Activated T-cell treated with anti-CD3 and anti-CD28 coated beads, Interleukin-2, amount 50 U/mL, for 72 hours (primary cell): ENCODE measurements at regions not wholly inside any gene's neighbourhood (a gene's known extent, or its start where the extent isn't known, plus 50 kb on each side); places are given as distances from the start of the nearest gene placed in this dataset.

Experiments used
- ATAC-seq, 2 donors: fragments of 150-1000 bp; cut with Tn5 transposase; replicated peaks in 1 of 2; 2 replicates each; pipeline ENCODE4 v1.10.0; 2021; ENCODE audit warnings: moderate library complexity in 2 of 2, mild to moderate bottlenecking in 1 of 2
- DNase-seq, 2 donors: peaks; one replicate each; pipeline ENCODE4 v3.0.0; 2021 to 2022; ENCODE audit warnings: mixed read lengths in 1 of 2
- H3K27ac Mint-ChIP-seq: one replicate; pipeline ENCODE4 v1.8.0; 2022; ENCODE audit warnings: mild to moderate bottlenecking, moderate library complexity, mixed read lengths
- H3K27me3 Mint-ChIP-seq: one replicate; pipeline ENCODE4 v1.8.0; 2022; ENCODE audit warnings: low read depth, mixed read lengths
- H3K36me3 Mint-ChIP-seq, 2 donors: one replicate each; pipeline ENCODE4 v1.8.0; 2022; ENCODE audit warnings: mixed read lengths in 2 of 2, mild to moderate bottlenecking in 1 of 2; ENCODE audit not compliant: insufficient read depth in 2 of 2
- H3K4me1 Mint-ChIP-seq: one replicate; pipeline ENCODE4 v1.8.0; 2022; ENCODE audit warnings: low read depth, mixed read lengths
- H3K4me3 Mint-ChIP-seq, 2 donors: one replicate each; pipeline ENCODE4 v1.8.0; 2022; ENCODE audit warnings: mild to moderate bottlenecking in 2 of 2, mixed read lengths in 2 of 2, moderate library complexity in 2 of 2
- H3K9me3 Mint-ChIP-seq, 2 donors: one replicate each; pipeline ENCODE4 v1.8.0; 2022; ENCODE audit warnings: mixed read lengths in 2 of 2

- Mint-ChIP-seq H3K9me3 (peaks cover 4 to 5% of the 10 kb centered on the region in 2 donors), H3K4me3 (no peak overlapping the region), H3K4me1 (no peaks in the 10 kb centered on the region), H3K36me3 (peaks cover 0 to 3% of the 10 kb centered on the region in 2 donors), H3K27ac (no peak overlapping the region), H3K27me3 (peaks cover 43% of the 10 kb centered on the region)
- ATAC-seq = no peak
- DNase-seq = no peak
Measured at GRCh38 chr3:170714122-170714521, 128.2 kb upstream of the SLC7A14 start.

- H3K27ac Mint-ChIP-seq = no peak overlapping the region
- no peak for DNase-seq
- H3K27me3 Mint-ChIP-seq = peaks cover 41% of the 10 kb centered on the region
- H3K4me3 Mint-ChIP-seq = no peak overlapping the region
- H3K4me1 Mint-ChIP-seq = no peaks in the 10 kb centered on the region
- peaks cover 0 to 3% of the 10 kb centered on the region in 2 donors for H3K36me3 Mint-ChIP-seq
- peaks cover 2 to 6% of the 10 kb centered on the region in 2 donors for H3K9me3 Mint-ChIP-seq
- no peak for ATAC-seq
Measured at GRCh38 chr3:170713653-170714052, 127.8 kb upstream of the SLC7A14 start.

- H3K9me3 Mint-ChIP-seq = peaks cover 0 to 5% of the 10 kb centered on the region in 2 donors
- no peak overlapping the region for H3K4me3 Mint-ChIP-seq
- peaks cover 0 to 2% of the 10 kb centered on the region in 2 donors for H3K36me3 Mint-ChIP-seq
- no peak overlapping the region for H3K27ac Mint-ChIP-seq
- H3K27me3 Mint-ChIP-seq = peaks cover 40% of the 10 kb centered on the region
- DNase-seq (no peak), ATAC-seq (no peak)
- H3K4me1 Mint-ChIP-seq = no peaks in the 10 kb centered on the region
Measured at GRCh38 chr3:170712798-170713197, 126.9 kb upstream of the SLC7A14 start.

DNA sequence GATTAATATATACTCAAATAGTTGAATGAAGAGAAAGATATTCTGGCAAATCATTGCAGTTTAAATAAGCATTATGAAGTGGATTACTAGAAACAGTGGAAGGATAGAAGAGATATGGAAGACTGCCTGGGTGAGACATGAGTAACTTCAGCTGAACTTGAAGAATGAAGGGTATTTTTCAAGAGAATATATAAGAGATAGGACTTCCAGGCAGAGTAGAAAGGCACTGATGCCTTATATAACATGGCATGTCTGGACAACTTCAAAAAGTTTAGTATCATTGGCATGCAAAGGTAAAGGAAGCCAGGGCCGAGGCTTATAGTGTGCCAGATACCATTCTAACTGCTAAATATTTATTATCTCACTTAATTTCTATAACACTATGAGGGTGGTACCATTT, 126.5 kb upstream of the SLC7A14 start:
- Mint-ChIP-seq H3K9me3 (peaks cover 0 to 5% of the 10 kb centered on the region in 2 donors), H3K27ac (no peak overlapping the region), H3K4me1 (no peaks in the 10 kb centered on the region), H3K27me3 (peaks cover 44% of the 10 kb centered on the region), H3K4me3 (no peak overlapping the region), H3K36me3 (peaks cover 0 to 2% of the 10 kb centered on the region in 2 donors)
- ATAC-seq (no peak), DNase-seq (no peak)

- Mint-ChIP-seq H3K27ac (no peak overlapping the region), H3K36me3 (peaks cover 0 to 2% of the 10 kb centered on the region in 2 donors), H3K4me3 (no peak overlapping the region), H3K27me3 (peaks cover 39% of the 10 kb centered on the region), H3K9me3 (peaks cover 0 to 5% of the 10 kb centered on the region in 2 donors), H3K4me1 (no peaks in the 10 kb centered on the region)
- ATAC-seq (no peak), DNase-seq (no peak)
Measured at GRCh38 chr3:170711786-170712185, 125.9 kb upstream of the SLC7A14 start.

GRCh38 chr3:170709046-170709445, 123.2 kb upstream of the SLC7A14 start:
- DNase-seq (no peak), ATAC-seq (no peak)
- H3K27ac Mint-ChIP-seq = no peak overlapping the region
- H3K4me1 Mint-ChIP-seq = no peaks in the 10 kb centered on the region
- H3K36me3 Mint-ChIP-seq = peaks cover 0 to 2% of the 10 kb centered on the region in 2 donors
- no peak overlapping the region for H3K4me3 Mint-ChIP-seq
- peaks cover 29% of the 10 kb centered on the region for H3K27me3 Mint-ChIP-seq
- peaks cover 0 to 3% of the 10 kb centered on the region in 2 donors for H3K9me3 Mint-ChIP-seq

- Mint-ChIP-seq H3K9me3 (peaks cover 0 to 3% of the 10 kb centered on the region in 2 donors), H3K27me3 (peaks cover 29% of the 10 kb centered on the region), H3K4me1 (no peaks in the 10 kb centered on the region), H3K27ac (no peak overlapping the region), H3K4me3 (no peak overlapping the region), H3K36me3 (peaks cover 0 to 2% of the 10 kb centered on the region in 2 donors)
- ATAC-seq = no peak
- no peak for DNase-seq
Measured at GRCh38 chr3:170707899-170708298, 122.0 kb upstream of the SLC7A14 start.

- DNase-seq = no peak
- Mint-ChIP-seq H3K4me3 (no peak overlapping the region), H3K4me1 (no peaks in the 10 kb centered on the region), H3K9me3 (peaks cover 0 to 3% of the 10 kb centered on the region in 2 donors), H3K36me3 (no peaks in the 10 kb centered on the region), H3K27ac (no peak overlapping the region), H3K27me3 (peaks cover 27% of the 10 kb centered on the region)
- no peak for ATAC-seq
Measured at GRCh38 chr3:170705131-170705530, 119.3 kb upstream of the SLC7A14 start.

- DNase-seq (no peak), ATAC-seq (no peak)
- Mint-ChIP-seq H3K4me1 (no peaks in the 10 kb centered on the region), H3K27me3 (peaks cover 15% of the 10 kb centered on the region), H3K36me3 (no peaks in the 10 kb centered on the region), H3K27ac (no peak overlapping the region), H3K9me3 (no peaks in the 10 kb centered on the region), H3K4me3 (no peak overlapping the region)
Measured at GRCh38 chr3:170703121-170703588, 117.3 kb upstream of the SLC7A14 start.

GRCh38 chr3:170701696-170702678, 116.1 kb upstream of the SLC7A14 start:
- DNase-seq (no peak), ATAC-seq (no peak)
- no peak overlapping the region for H3K27ac Mint-ChIP-seq
- H3K4me3 Mint-ChIP-seq = no peak overlapping the region
- peaks cover 7% of the 10 kb centered on the region for H3K27me3 Mint-ChIP-seq
- no peaks in the 10 kb centered on the region for H3K9me3 Mint-ChIP-seq
- H3K4me1 Mint-ChIP-seq = no peaks in the 10 kb centered on the region
- H3K36me3 Mint-ChIP-seq = no peaks in the 10 kb centered on the region

DNA sequence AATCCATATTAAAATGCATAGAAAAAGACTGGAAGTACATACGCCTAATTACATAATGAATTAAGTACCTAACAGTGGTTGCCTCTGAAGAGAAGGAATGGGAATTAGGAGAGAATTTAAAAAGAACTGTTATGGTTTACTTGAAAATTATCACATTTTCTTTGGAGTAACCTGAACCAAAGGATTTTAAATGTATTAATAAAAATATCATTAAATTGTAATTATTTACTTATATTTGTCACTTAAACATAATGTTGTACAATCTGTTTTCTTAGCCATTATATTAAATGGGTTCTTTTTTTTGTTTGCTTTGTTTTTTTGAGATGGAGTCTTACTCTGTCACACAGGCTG, 114.2 kb upstream of the SLC7A14 start:
- Mint-ChIP-seq H3K4me1 (no peaks in the 10 kb centered on the region), H3K4me3 (no peak overlapping the region), H3K36me3 (no peaks in the 10 kb centered on the region), H3K27me3 (peaks cover 6% of the 10 kb centered on the region), H3K27ac (no peak overlapping the region), H3K9me3 (no peaks in the 10 kb centered on the region)
- ATAC-seq (no peak), DNase-seq (no peak)

GRCh38 chr3:170699158-170700053, 113.5 kb upstream of the SLC7A14 start:
- no peaks in the 10 kb centered on the region for H3K4me1 Mint-ChIP-seq
- no peak overlapping the region for H3K27ac Mint-ChIP-seq
- no peak overlapping the region for H3K4me3 Mint-ChIP-seq

GRCh38 chr3:170697908-170698307, 112.0 kb upstream of the SLC7A14 start:
- Mint-ChIP-seq H3K27me3 (no peaks in the 10 kb centered on the region), H3K9me3 (no peaks in the 10 kb centered on the region), H3K27ac (no peak overlapping the region), H3K4me3 (no peak overlapping the region), H3K4me1 (peaks cover 3% of the 10 kb centered on the region), H3K36me3 (no peaks in the 10 kb centered on the region)
- no peak for DNase-seq
- no peak for ATAC-seq

More at GRCh38 chr3:170699158-170700053, 113.5 kb upstream of the SLC7A14 start:
- Mint-ChIP-seq H3K36me3 (no peaks in the 10 kb centered on the region), H3K9me3 (no peaks in the 10 kb centered on the region), H3K27me3 (no peaks in the 10 kb centered on the region)
- DNase-seq (no peak), ATAC-seq (no peak)
